ENCODE measurements at regions not wholly inside any gene's neighbourhood (a gene's known extent, or its start where the extent isn't known, plus 50 kb on each side); places are given as distances from the start of the nearest gene placed in this dataset.

GRCh38 chr3:168427835-168428475 lies 332.2 kb upstream of the GOLIM4 start:
- no peak for DNase-seq

GRCh38 chr3:168427156-168427555 lies 331.4 kb upstream of the GOLIM4 start:
- DNase-seq: no peak

- no peak for DNase-seq
Measured at GRCh38 chr3:168425936-168426595, 330.3 kb upstream of the GOLIM4 start.

GRCh38 chr3:168424059-168424734 lies 328.5 kb upstream of the GOLIM4 start:
- DNase-seq: no peak

GRCh38 chr3:168422843-168423242 lies 327.1 kb upstream of the GOLIM4 start:
- DNase-seq: no peak

- DNase-seq: no peak
Measured at GRCh38 chr3:168419091-168419490, 323.4 kb upstream of the GOLIM4 start.

- no peak for DNase-seq
Measured at GRCh38 chr3:168417016-168417415, 321.3 kb upstream of the GOLIM4 start.

- DNase-seq: no peak
Measured at GRCh38 chr3:168416446-168416845, 320.7 kb upstream of the GOLIM4 start.

- no peak for DNase-seq
Measured at GRCh38 chr3:168414149-168414548, 318.4 kb upstream of the GOLIM4 start.

- no peak for DNase-seq
Measured at GRCh38 chr3:168407381-168407780, 311.7 kb upstream of the GOLIM4 start.

GRCh38 chr3:168405288-168405687 lies 309.6 kb upstream of the GOLIM4 start:
- no peak for DNase-seq

- no peak for DNase-seq
Measured at GRCh38 chr3:168398371-168399025, 302.8 kb upstream of the GOLIM4 start.

GRCh38 chr3:168396861-168397260 lies 301.1 kb upstream of the GOLIM4 start:
- no peak for DNase-seq

- no peak for DNase-seq
Measured at GRCh38 chr3:168395551-168395950, 299.8 kb upstream of the GOLIM4 start.

GRCh38 chr3:168394439-168394838 lies 298.7 kb upstream of the GOLIM4 start:
- DNase-seq: no peak

GRCh38 chr3:168386301-168386700 lies 290.6 kb upstream of the GOLIM4 start:
- no peak for DNase-seq

- DNase-seq: no peak
Measured at GRCh38 chr3:168384990-168385389, 289.3 kb upstream of the GOLIM4 start.

- DNase-seq: no peak
Measured at GRCh38 chr3:168383573-168383972, 287.8 kb upstream of the GOLIM4 start.

GRCh38 chr3:168371846-168372245 lies 276.1 kb upstream of the GOLIM4 start:
- no peak for DNase-seq

- no peak for DNase-seq
Measured at GRCh38 chr3:168364967-168365366, 269.2 kb upstream of the GOLIM4 start.

- DNase-seq: no peak
Measured at GRCh38 chr3:168362661-168363247, 267.0 kb upstream of the GOLIM4 start.

- DNase-seq: no peak
Measured at GRCh38 chr3:168362156-168362555, 266.4 kb upstream of the GOLIM4 start.

- DNase-seq: no peak
Measured at GRCh38 chr3:168360993-168361392, 265.3 kb upstream of the GOLIM4 start.

All from DMS79 treated with DMSO at 0.1 percent for 48 hours (cell line).